Adrenal gland (tissue), 9 donors: ENCODE measurements at regions not wholly inside any gene's neighbourhood (a gene's known extent, or its start where the extent isn't known, plus 50 kb on each side); places are given as distances from the start of the nearest gene placed in this dataset.

Experiments
- DNase-seq, 7 donors: peaks; one replicate each; pipeline ENCODE4 v3.0.0-alpha.2; 2019 to 2020
- H3K27ac ChIP-seq, 5 donors: fragments of 200-600 bp; sonication (generic) in 4 of 5; 1 replicate in 3 of 5; 2 replicates in 2 of 5; pipeline versions ENCODE4 v1.5.1 to v1.8.0; 2016 to 2020; ENCODE audit warnings: mild to moderate bottlenecking in 1 of 5
- H3K27me3 ChIP-seq: fragments of 200-600 bp; 2 replicates; pipeline ENCODE4 v1.8.0; 2021
- H3K36me3 ChIP-seq, 2 donors: fragments of 200-600 bp; replicated peaks in 1 of 2; 1 replicate in 1 of 2; 2 replicates in 1 of 2; pipeline versions ENCODE4 v1.5.1 to v1.8.0; 2018 to 2022
- H3K4me1 ChIP-seq, 2 donors: fragments of 200-600 bp; replicated peaks in 1 of 2; 1 replicate in 1 of 2; 2 replicates in 1 of 2; pipeline versions ENCODE4 v1.5.1 to v1.8.0; 2018 to 2021
- H3K4me3 ChIP-seq, 4 donors: fragments of 200-600 bp; sonication (generic) in 3 of 4; one replicate each; pipeline ENCODE4 v1.5.1; 2016 to 2018
- H3K9me3 ChIP-seq, 3 donors: fragments of 200-600 bp; sonication (generic) in 1 of 3; replicated peaks in 1 of 3; 1 replicate in 2 of 3; 2 replicates in 1 of 3; pipeline versions ENCODE4 v1.5.1 to v1.8.0; 2016 to 2021
- CTCF ChIP-seq, 6 experiments: fragments of 450-650 bp in 4 of 6; fragments of 200-600 bp in 2 of 6; sonication (generic) in 1 of 6; IDR thresholded peaks; 1 replicate in 5 of 6; 2 replicates in 1 of 6; pipeline versions ENCODE4 v1.5.1 to v1.8.0; 2016 to 2021; ENCODE audit warnings: antibody characterized with exemption in 6 of 6, mild to moderate bottlenecking in 2 of 6, moderate library complexity in 1 of 6
- POLR2A ChIP-seq, 2 donors: fragments of 450-650 bp; IDR thresholded peaks; one replicate each; pipeline ENCODE4 v1.6.1; 2017; ENCODE audit warnings: antibody characterized with exemption in 2 of 2, mild to moderate bottlenecking in 2 of 2, moderate library complexity in 1 of 2
- WGBS, 4 donors: extraction: QIAGEN DNeasy Blood & Tissue Kit in 2 of 4; methylation state at CpG; one replicate each; pipeline versions ENCODE4 v1.1.5 to v1.1.7; 2013 to 2017; 5-methylcytosine and 5-hydroxymethylcytosine counted together
- intact Hi-C, 2 donors: fragments of 100-400 bp; cut with DNase I; formaldehyde crosslinking; loops; one replicate each; pipeline versions ENCODE4 v1.14.1 to v1.15.0; 2022 to 2023
- donor health status: healthy with polysubstance abuse.
- donor health status: Bipolar disorder and iron deficiency.
- donor health status: DM: yes; HTN: yes; CAD: no.
- donor health status: DM: no; HTN: no; CAD: no.
- donor health status: DM: no; HTN: no; CAD: no.

GRCh38 chr3:146912241-146913015, 307.3 kb upstream of the PLSCR5 start:
- 35 to 50% (median 42%) methylated on average over 8 of the region's 8 CpGs for WGBS, 4 donors
- H3K27ac ChIP-seq, result no peak overlapping the region

GRCh38 chr3:146903927-146904326, 298.8 kb upstream of the PLSCR5 start:
- no peak for TF ChIP-seq POLR2A (IDR thresholded peaks at IDR 0.05)
- no peak for TF ChIP-seq CTCF (IDR thresholded peaks at IDR 0.05)
- 48 to 66% (median 57%) methylated on average over 3 of the region's 3 CpGs for WGBS, 4 donors
- no peaks in the 10 kb centered on the region for H3K9me3 ChIP-seq
- no peak for DNase-seq
- no peak overlapping the region for H3K4me3 ChIP-seq
- H3K27me3 ChIP-seq, result no peaks in the 10 kb centered on the region
- no peak overlapping the region for H3K27ac ChIP-seq
- H3K4me1 ChIP-seq, result no peaks in the 10 kb centered on the region
- intact Hi-C loops, result no loop called here
- no peaks in the 10 kb centered on the region for H3K36me3 ChIP-seq

More at GRCh38 chr3:146912241-146913015, 307.3 kb upstream of the PLSCR5 start:
- Histone ChIP-seq H3K36me3 (no peaks in the 10 kb centered on the region), H3K9me3 (no peaks in the 10 kb centered on the region), H3K4me3 (no peak overlapping the region), H3K4me1 (no peaks in the 10 kb centered on the region), H3K27me3 (no peaks in the 10 kb centered on the region)
- intact Hi-C loops, result no loop called here
- no peak for TF ChIP-seq CTCF (IDR thresholded peaks at IDR 0.05)
- no peak for DNase-seq

GRCh38 chr3:146899171-146899570, 294.0 kb upstream of the PLSCR5 start:
- no peak for DNase-seq
- Histone ChIP-seq H3K27me3 (no peaks in the 10 kb centered on the region), H3K27ac (no peak overlapping the region), H3K36me3 (no peaks in the 10 kb centered on the region), H3K9me3 (no peaks in the 10 kb centered on the region), H3K4me3 (no peak overlapping the region), H3K4me1 (no peaks in the 10 kb centered on the region)
- intact Hi-C loops, result no loop called here
- TF ChIP-seq CTCF (IDR thresholded peaks at IDR 0.05) (no peak), POLR2A (IDR thresholded peaks at IDR 0.05) (no peak)
- WGBS, 4 donors, result 56 to 73% (median 64%) methylated on average over 3 of the region's 3 CpGs

- Histone ChIP-seq H3K27ac (no peak overlapping the region), H3K9me3 (no peaks in the 10 kb centered on the region), H3K4me1 (no peaks in the 10 kb centered on the region), H3K27me3 (no peaks in the 10 kb centered on the region), H3K4me3 (no peak overlapping the region), H3K36me3 (no peaks in the 10 kb centered on the region)
- no peak for DNase-seq
- intact Hi-C loops, result no loop called here
- 62 to 80% (median 66%) methylated on average over 4 of the region's 4 CpGs for WGBS, 4 donors
- TF ChIP-seq CTCF (IDR thresholded peaks at IDR 0.05), result no peak
- no peak for TF ChIP-seq POLR2A (IDR thresholded peaks at IDR 0.05)
Measured at GRCh38 chr3:146896711-146897110, 291.6 kb upstream of the PLSCR5 start.
